ENCODE measurements at regions not wholly inside any gene's neighbourhood (a gene's known extent, or its start where the extent isn't known, plus 50 kb on each side); places are given as distances from the start of the nearest gene placed in this dataset.
"Not testable (repeated sequence)": the region's sequence is repeated elsewhere in the genome, so short reads cannot be mapped to it uniquely, and the experiment has no call there.

DNA sequence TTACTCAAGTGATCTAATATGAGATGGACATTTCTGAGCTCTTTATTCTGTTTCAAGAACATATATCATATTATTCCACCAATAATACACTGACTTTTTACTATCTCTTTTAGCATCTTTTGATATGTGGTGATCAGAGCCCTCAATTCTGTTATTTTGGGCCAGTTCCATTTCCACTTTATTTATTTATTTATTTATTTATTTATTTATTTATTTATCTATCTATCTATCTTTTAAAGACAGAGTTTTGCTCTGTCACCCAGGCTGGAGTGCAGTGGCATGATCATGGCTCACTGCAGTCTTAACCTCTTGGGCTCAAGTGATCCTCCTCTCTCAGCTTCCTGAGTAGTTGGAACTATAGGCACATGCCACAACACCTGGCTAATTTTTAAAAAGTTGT is 57.4 kb upstream of the GRID2 start:
- no peak overlapping the region for H3K4me3 ChIP-seq (ENCODE audit: low read length)
- no peaks in the 10 kb centered on the region for H3K9me3 ChIP-seq (ENCODE audit: control insufficient read depth, low read depth, low read length)
- no peak overlapping the region for H3K27ac ChIP-seq (ENCODE audit: low read length)
- DNase-seq = no peak
- H3K27me3 ChIP-seq (ENCODE audit: control insufficient read depth, insufficient read depth, low read length) = no peaks in the 10 kb centered on the region
- no peaks in the 10 kb centered on the region for H3K36me3 ChIP-seq (ENCODE audit: control insufficient read depth, insufficient read depth, low read length)
- H3K4me1 ChIP-seq (ENCODE audit: control insufficient read depth, insufficient read depth, low read length) = no peaks in the 10 kb centered on the region

DNA sequence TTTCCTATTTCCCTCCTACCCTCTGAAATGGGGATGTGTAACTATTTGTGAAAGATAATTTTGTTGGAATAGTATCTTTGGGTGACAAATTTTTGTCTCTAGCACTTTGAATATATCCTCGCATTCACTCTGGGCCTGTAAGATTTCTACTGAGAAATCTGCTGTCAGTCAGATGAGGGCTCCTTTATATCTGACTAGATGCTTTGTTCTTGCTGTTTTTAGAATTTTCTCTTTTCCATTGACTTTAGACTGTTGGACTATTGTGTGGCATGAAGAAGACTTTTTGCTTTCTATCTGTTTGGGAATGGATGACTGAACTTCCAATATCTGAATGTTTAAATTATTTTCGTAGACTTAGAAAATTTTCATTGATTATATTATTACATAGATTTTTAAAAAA is 54.2 kb upstream of the GRID2 start:
- H3K27me3 ChIP-seq (ENCODE audit: control insufficient read depth, insufficient read depth, low read length) = no peaks in the 10 kb centered on the region
- no peak overlapping the region for H3K27ac ChIP-seq (ENCODE audit: low read length)
- no peak for DNase-seq
- no peak overlapping the region for H3K4me3 ChIP-seq (ENCODE audit: low read length)
- no peaks in the 10 kb centered on the region for H3K9me3 ChIP-seq (ENCODE audit: control insufficient read depth, low read depth, low read length)
- H3K36me3 ChIP-seq (ENCODE audit: control insufficient read depth, insufficient read depth, low read length) = no peaks in the 10 kb centered on the region
- H3K4me1 ChIP-seq (ENCODE audit: control insufficient read depth, insufficient read depth, low read length) = no peaks in the 10 kb centered on the region
- WGBS (ENCODE audit: insufficient coverage, low lambda C conversion rate) = 100% methylated on average over 1 of the region's 2 CpGs

DNA sequence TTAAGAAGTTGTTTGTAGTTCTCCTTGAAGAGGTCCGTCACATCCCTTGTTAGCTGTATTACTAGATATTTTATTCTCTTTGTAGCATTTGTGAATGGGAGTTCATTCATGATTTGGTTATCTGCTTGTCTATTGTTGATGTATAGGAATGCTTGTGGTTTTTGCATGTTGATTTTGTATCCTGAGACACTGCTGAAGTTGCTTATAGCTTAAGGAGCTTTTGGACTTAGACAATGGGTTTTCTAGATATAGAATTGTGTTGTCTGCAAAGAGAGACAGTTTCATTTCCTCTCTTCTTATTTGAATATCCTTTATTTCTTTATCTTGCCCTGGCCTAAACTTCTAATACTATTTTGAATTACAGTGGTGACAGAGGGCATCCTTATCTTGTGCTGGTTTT is 52.1 kb upstream of the GRID2 start:
- Histone ChIP-seq H3K4me1 (ENCODE audit: control insufficient read depth, insufficient read depth, low read length) (no peaks in the 10 kb centered on the region), H3K4me3 (ENCODE audit: low read length) (no peak overlapping the region), H3K36me3 (ENCODE audit: control insufficient read depth, insufficient read depth, low read length) (no peaks in the 10 kb centered on the region), H3K27ac (ENCODE audit: low read length) (no peak overlapping the region), H3K9me3 (ENCODE audit: control insufficient read depth, low read depth, low read length) (peaks cover 5% of the 10 kb centered on the region), H3K27me3 (ENCODE audit: control insufficient read depth, insufficient read depth, low read length) (no peaks in the 10 kb centered on the region)
- DNase-seq = no peak
- WGBS (ENCODE audit: insufficient coverage, low lambda C conversion rate) = no CpG with 5 or more reads among the region's 1 CpG

DNA sequence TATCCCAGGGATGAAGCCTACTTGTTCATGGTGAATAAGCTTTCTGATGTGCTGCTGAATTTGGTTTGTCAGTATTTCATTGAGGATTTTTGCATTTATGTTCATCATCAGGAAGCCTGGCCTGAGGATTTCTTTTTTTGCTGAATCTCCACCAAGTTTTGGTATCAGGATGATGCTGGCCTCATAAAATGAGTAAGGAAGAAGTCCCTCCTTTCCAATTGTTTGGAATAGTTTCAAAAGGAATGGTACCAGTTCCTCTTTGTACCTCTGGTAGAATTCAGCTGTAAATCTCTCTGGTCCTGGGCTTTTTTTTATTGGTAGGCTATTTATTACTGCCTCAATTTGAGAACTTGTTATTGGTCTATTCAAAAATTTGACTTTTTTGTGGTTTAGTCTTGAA is 51.4 kb upstream of the GRID2 start:
- H3K9me3 ChIP-seq (ENCODE audit: control insufficient read depth, low read depth, low read length); DNase-seq; H3K4me1 ChIP-seq (ENCODE audit: control insufficient read depth, insufficient read depth, low read length); H3K36me3 ChIP-seq (ENCODE audit: control insufficient read depth, insufficient read depth, low read length); H3K4me3 ChIP-seq (ENCODE audit: low read length); H3K27me3 ChIP-seq (ENCODE audit: control insufficient read depth, insufficient read depth, low read length); H3K27ac ChIP-seq (ENCODE audit: low read length): not testable (repeated sequence)

GRCh38 chr4:92252846-92253245 is 50.9 kb upstream of the GRID2 start:
- no peak for DNase-seq
- Histone ChIP-seq H3K36me3 (ENCODE audit: control insufficient read depth, insufficient read depth, low read length) (no peaks in the 10 kb centered on the region), H3K27me3 (ENCODE audit: control insufficient read depth, insufficient read depth, low read length) (no peaks in the 10 kb centered on the region), H3K9me3 (ENCODE audit: control insufficient read depth, low read depth, low read length) (peaks cover 5% of the 10 kb centered on the region), H3K4me1 (ENCODE audit: control insufficient read depth, insufficient read depth, low read length) (no peaks in the 10 kb centered on the region), H3K4me3 (ENCODE audit: low read length) (no peak overlapping the region), H3K27ac (ENCODE audit: low read length) (no peak overlapping the region)
- no CpG with 5 or more reads among the region's 3 CpGs for WGBS (ENCODE audit: insufficient coverage, low lambda C conversion rate)

- Histone ChIP-seq H3K27me3 (ENCODE audit: control insufficient read depth, insufficient read depth, low read length) (no peaks in the 10 kb centered on the region), H3K36me3 (ENCODE audit: control insufficient read depth, insufficient read depth, low read length) (no peaks in the 10 kb centered on the region), H3K4me1 (ENCODE audit: control insufficient read depth, insufficient read depth, low read length) (no peaks in the 10 kb centered on the region), H3K27ac (ENCODE audit: low read length) (no peak overlapping the region), H3K4me3 (ENCODE audit: low read length) (no peak overlapping the region), H3K9me3 (ENCODE audit: control insufficient read depth, low read depth, low read length) (peaks cover 5% of the 10 kb centered on the region)
- DNase-seq = no peak
- no CpG with 5 or more reads among the region's 1 CpG for WGBS (ENCODE audit: insufficient coverage, low lambda C conversion rate)
Measured at GRCh38 chr4:92253550-92253949, 50.2 kb upstream of the GRID2 start.
